ENCODE measurements at regions not wholly inside any gene's neighbourhood (a gene's known extent, or its start where the extent isn't known, plus 50 kb on each side); places are given as distances from the start of the nearest gene placed in this dataset.

GRCh38 chr11:116061322-116061721 lies 557.1 kb upstream of the CADM1 start:
- Histone ChIP-seq H3K4me3 (ENCODE audit: low read length in 3 of 3) (no peak overlapping the region), H3K4me1 (ENCODE audit: control insufficient read depth in 2 of 3, insufficient read depth in 2 of 3, low read depth in 1 of 3, low read length in 3 of 3) (peaks cover 0 to 3% (median 0%) of the 10 kb centered on the region in 3 donors), H3K27me3 (ENCODE audit: control insufficient read depth, insufficient read depth, low read length) (no peaks in the 10 kb centered on the region), H3K36me3 (ENCODE audit: control insufficient read depth in 2 of 3, insufficient read depth in 3 of 3, low read length in 3 of 3) (no peaks in the 10 kb centered on the region), H3K27ac (ENCODE audit: low read depth in 2 of 2, low read length in 2 of 2) (no peak overlapping the region), H3K9me3 (ENCODE audit: control insufficient read depth in 2 of 3, insufficient read depth in 1 of 3, low read length in 3 of 3) (no peaks in the 10 kb centered on the region), H3K9ac (ENCODE audit: low read length in 3 of 3) (no peak overlapping the region)
- TF ChIP-seq CTCF (IDR thresholded peaks at IDR 0.05; ENCODE audit: borderline replicate concordance, extremely low read depth, insufficient read depth), result no peak
- FAIRE-seq, result no peak
- intact Hi-C loops (cut with DNase I), result no loop called here
- DNase-seq, result no peak

- no peaks in the 10 kb centered on the region for H3K9me3 ChIP-seq (ENCODE audit: control insufficient read depth in 2 of 3, insufficient read depth in 1 of 3, low read length in 3 of 3)
- intact Hi-C loops (cut with DNase I), result no loop called here
- no peak for TF ChIP-seq CTCF (IDR thresholded peaks at IDR 0.05; ENCODE audit: borderline replicate concordance, extremely low read depth, insufficient read depth)
- H3K4me3 ChIP-seq (ENCODE audit: low read length in 3 of 3), result no peak overlapping the region
- H3K4me1 ChIP-seq (ENCODE audit: control insufficient read depth in 2 of 3, insufficient read depth in 2 of 3, low read depth in 1 of 3, low read length in 3 of 3), result peaks cover 0 to 3% (median 0%) of the 10 kb centered on the region in 3 donors
- no peaks in the 10 kb centered on the region for H3K27me3 ChIP-seq (ENCODE audit: control insufficient read depth, insufficient read depth, low read length)
- no peak overlapping the region for H3K9ac ChIP-seq (ENCODE audit: low read length in 3 of 3)
- DNase-seq, result peak in 2 of 5 donors; percentile 51 to 61
- no peaks in the 10 kb centered on the region for H3K36me3 ChIP-seq (ENCODE audit: control insufficient read depth in 2 of 3, insufficient read depth in 3 of 3, low read length in 3 of 3)
- no peak for FAIRE-seq
- H3K27ac ChIP-seq (ENCODE audit: low read depth in 2 of 2, low read length in 2 of 2), result no peak overlapping the region
Measured at GRCh38 chr11:116059919-116060318, 555.7 kb upstream of the CADM1 start.

- H3K4me1 ChIP-seq (ENCODE audit: control insufficient read depth in 2 of 3, insufficient read depth in 2 of 3, low read depth in 1 of 3, low read length in 3 of 3), result no peaks in the 10 kb centered on the region
- no peak overlapping the region for H3K4me3 ChIP-seq (ENCODE audit: low read length in 3 of 3)
- H3K9ac ChIP-seq (ENCODE audit: low read length in 3 of 3), result no peak overlapping the region
- H3K9me3 ChIP-seq (ENCODE audit: control insufficient read depth in 2 of 3, insufficient read depth in 1 of 3, low read length in 3 of 3), result no peaks in the 10 kb centered on the region
- FAIRE-seq (no peak), DNase-seq (no peak)
- no peaks in the 10 kb centered on the region for H3K36me3 ChIP-seq (ENCODE audit: control insufficient read depth in 2 of 3, insufficient read depth in 3 of 3, low read length in 3 of 3)
- intact Hi-C loops (cut with DNase I), result no loop called here
- H3K27me3 ChIP-seq (ENCODE audit: control insufficient read depth, insufficient read depth, low read length), result no peaks in the 10 kb centered on the region
- H3K27ac ChIP-seq (ENCODE audit: low read depth in 2 of 2, low read length in 2 of 2), result no peak overlapping the region
- TF ChIP-seq CTCF (IDR thresholded peaks at IDR 0.05; ENCODE audit: borderline replicate concordance, extremely low read depth, insufficient read depth), result no peak
Measured at GRCh38 chr11:116057000-116057399, 552.8 kb upstream of the CADM1 start.

- DNase-seq (no peak), FAIRE-seq (no peak)
- H3K27me3 ChIP-seq (ENCODE audit: control insufficient read depth, insufficient read depth, low read length), result no peaks in the 10 kb centered on the region
- intact Hi-C loops (cut with DNase I), result no loop called here
- peaks cover 0 to 2% (median 0%) of the 10 kb centered on the region in 3 donors for H3K4me1 ChIP-seq (ENCODE audit: control insufficient read depth in 2 of 3, insufficient read depth in 2 of 3, low read depth in 1 of 3, low read length in 3 of 3)
- no peak overlapping the region for H3K9ac ChIP-seq (ENCODE audit: low read length in 3 of 3)
- no peak overlapping the region for H3K27ac ChIP-seq (ENCODE audit: low read depth in 2 of 2, low read length in 2 of 2)
- H3K36me3 ChIP-seq (ENCODE audit: control insufficient read depth in 2 of 3, insufficient read depth in 3 of 3, low read length in 3 of 3), result no peaks in the 10 kb centered on the region
- no peak for TF ChIP-seq CTCF (IDR thresholded peaks at IDR 0.05; ENCODE audit: borderline replicate concordance, extremely low read depth, insufficient read depth)
- H3K9me3 ChIP-seq (ENCODE audit: control insufficient read depth in 2 of 3, insufficient read depth in 1 of 3, low read length in 3 of 3), result no peaks in the 10 kb centered on the region
- H3K4me3 ChIP-seq (ENCODE audit: low read length in 3 of 3), result no peak overlapping the region
Measured at GRCh38 chr11:116055064-116055463, 550.8 kb upstream of the CADM1 start.
